T-helper 2 cell (primary cell): ENCODE measurements at regions not wholly inside any gene's neighbourhood (a gene's known extent, or its start where the extent isn't known, plus 50 kb on each side); places are given as distances from the start of the nearest gene placed in this dataset.
A peak's percentile ranks its signal among the peaks of the same experiment; 100 is the strongest.

Experiments
- DNase-seq, 5 experiments: peaks; one replicate each; pipeline versions ENCODE4 v3.0.0 to v3.0.0-alpha.2; 2012 to 2022

DNA sequence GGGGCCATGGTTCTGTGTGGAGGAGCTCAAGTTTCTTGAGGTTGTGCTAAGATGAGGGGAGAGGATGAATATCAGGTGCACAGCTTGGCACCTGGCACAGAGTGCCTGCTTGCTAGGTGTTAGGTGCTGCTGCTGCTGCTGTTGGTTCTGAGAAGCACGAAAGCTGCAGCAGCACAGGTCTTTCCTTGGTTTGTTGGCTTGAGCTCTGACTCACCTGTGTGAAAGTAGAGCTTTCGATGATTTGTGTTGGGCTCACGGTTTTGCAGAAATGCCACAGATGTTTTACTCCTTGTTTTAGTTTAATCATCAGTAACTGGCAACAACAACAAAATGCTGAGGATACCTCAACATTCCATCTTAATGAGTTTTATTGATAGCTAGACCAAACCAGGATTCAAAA, 221.6 kb downstream of the BRINP2 start:
- no peak for DNase-seq

DNA sequence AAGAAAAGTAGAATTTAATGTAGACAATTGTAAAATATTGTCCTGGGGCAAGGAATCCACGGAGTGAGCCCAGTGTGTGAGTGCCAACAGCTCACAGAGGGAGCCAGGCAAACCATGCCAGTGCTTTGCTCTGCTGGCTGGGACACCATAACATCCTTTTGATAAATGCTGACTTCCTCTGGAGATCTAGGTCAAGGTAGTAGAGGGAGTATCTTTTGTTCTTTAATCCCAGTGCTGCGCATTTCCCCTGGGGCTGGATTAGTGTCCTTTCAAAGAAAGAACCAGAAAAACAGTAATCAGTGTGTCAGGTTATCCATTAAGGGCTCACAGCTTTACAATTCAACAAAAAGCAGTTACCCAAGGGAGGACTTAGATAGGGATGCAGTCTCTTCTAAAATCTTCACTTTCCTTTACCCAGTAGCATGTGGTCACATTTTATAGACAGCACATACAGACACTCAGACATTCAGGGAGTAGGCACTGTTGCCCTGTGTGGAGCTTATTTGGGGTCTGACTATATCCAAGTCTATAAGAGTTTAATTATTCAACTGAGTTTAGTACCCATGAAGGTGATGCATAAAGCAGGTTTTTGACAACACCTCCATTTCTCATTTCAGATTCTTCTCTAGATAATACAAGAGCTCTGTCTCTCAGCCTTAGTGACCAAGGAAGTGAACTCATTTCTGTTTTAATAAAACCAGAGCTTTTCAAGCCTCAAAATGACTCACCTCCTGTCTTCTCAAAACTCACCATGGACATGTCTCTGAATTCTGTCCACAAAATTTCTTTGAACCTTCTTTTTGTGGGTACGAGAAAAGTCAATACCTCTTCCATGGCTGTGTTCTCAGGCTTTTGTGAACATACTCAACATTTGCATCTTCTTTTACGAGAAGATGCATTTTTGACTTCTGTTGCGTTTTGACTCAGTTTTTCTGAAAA, 215.3 kb downstream of the BRINP2 start:
- DNase-seq, result no peak

DNA sequence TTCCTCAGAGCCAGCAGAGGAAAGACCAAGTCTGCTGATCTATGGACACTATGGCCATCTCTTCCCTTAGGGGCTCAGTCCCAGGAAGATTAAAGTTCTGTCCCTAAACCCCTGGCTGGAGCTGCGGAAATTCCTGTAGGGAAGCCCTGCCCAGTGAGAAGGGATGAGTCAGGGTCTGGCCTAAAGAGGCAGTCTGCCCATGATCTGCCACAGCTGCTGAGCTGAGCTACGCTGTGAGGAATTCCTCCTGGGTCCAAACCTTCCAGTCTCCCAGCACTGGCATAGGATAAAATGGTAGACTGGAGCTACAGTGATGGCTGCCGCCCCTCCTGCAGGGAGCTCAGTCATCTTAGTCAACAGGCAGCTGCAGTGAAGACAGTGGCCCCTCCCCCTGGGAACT, 213.7 kb downstream of the BRINP2 start:
- DNase-seq, result no peak

DNA sequence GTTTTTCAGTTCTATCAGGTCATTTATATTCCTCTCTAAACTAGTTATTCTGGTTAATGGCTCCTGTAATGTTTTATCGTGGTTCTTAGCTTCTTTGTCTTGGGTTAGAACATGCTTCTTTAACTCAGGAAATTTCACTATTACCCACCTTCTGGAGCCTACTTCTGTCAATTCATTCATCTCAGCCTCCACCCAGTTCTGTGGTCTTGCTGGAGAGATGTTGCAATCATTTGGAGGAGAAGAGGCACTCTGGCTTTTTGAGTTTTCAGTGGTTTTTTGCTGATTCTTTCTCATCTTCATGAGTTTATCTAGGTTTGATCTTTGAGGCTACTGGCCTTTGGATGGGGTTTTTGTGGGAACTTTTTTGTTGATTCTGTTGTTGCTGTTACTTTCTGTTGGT, 213.0 kb downstream of the BRINP2 start:
- peak in 1 of 5 experiments; percentile 30 for DNase-seq

DNA sequence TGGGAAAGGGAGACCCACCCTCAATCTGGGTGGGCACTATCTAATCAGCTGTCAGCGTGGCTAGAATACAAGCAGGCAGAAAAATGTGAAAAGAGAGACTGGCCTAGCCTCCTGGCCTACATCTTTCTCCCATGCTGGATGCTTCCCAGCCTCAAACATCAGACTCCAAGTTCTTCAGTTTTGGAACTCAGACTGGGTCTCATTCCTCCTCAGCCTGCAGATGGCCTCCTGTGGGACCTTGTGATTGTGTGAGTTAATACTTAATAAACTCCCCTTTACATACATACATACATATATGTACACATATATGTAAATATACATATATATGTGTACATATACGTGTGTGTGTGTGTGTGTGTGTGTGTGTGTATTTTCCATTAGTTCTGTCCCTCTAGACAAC, 207.1 kb downstream of the BRINP2 start:
- no peak for DNase-seq

DNA sequence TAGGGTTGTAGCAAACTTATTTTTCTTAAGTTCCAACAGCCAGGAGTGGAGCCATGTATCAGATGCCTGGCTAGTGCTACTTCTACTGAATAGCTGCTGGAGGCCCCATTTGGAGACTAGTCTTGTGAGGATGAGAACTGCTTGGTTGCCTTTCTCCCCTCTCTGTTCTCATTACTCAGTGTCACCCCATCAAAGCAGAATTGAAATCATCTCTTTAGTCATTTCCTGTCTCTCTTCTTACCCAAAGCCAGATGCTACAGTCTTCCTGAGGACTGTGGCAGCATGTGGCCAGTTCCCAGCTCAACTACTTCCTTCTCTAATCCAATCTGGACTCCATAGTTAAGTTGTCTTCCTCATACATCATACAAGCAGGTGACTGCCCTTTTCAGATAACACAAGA, 197.5 kb downstream of the BRINP2 start:
- DNase-seq, result no peak

DNA sequence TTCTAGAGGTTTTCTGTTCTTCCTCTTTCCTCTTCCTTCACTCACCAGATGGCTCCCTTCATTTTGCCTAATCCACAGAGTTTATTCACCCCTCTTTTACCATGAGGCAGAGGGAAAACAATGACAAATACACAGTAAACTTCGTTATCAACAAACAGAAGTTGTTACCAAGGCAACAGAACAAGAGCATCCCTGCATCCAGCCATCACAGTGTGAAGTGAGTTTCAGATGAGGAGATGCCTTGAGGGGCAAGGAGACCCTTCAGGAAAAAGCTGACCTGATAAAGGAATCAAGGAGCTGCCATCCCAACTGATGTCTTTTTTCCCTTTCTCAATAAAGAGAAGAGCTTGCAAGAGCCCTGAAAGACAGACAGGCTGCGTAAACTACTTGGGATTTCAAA, 195.3 kb downstream of the BRINP2 start:
- DNase-seq, result no peak

DNA sequence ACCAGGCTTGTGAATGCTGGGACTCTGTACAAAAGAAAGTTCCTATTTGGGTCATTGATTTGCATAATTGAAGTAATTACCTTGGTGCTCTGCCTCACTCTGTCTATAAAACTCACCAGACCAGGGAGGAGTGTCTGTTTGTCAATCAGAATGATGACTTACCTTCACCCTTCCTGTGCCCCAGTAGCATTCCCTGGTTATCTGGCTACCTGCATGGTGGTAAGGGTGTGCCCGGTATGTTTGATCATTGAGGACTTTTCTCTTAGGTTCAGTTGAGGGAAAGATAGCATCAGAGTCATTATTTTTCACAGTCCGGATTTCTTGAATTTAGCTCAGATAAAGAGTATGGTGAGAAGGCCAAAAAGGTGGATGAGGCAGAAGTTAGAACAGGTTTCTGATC, 190.0 kb downstream of the BRINP2 start:
- no peak for DNase-seq

DNA sequence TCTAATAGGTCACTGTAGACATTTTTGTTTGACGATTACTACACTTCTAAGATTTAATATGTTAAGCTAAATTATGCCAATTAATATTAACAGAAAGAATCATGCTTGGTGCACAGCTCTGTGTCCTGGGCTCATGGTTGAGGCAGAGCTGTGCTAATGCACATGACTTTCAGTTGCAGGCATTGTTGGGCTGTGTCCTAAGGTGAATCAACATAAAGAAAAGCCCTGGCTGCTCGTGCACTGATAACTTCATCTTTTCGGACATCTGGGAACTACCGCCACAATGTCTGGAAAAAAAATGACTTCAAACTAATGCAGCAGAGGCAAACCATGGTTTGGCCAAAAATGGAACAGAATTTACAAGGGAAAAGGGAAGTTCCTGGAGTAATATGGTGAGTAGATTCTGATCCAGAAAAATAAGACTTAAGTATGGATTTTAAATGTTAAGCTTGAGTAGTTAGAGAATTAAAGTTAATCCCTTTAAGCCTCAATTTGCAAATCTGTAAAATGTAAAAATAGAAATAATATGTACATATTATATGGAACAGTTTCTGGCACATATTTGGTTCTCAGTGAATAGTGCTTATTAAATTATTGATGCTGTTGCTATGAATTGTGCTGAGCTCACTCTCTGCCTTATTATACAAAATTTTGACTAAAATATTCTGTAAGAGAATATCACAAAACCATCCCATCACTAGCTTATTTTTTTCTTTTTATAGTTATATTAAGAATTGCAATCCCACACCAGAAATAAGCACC, 186.1 kb downstream of the BRINP2 start:
- DNase-seq, result no peak

DNA sequence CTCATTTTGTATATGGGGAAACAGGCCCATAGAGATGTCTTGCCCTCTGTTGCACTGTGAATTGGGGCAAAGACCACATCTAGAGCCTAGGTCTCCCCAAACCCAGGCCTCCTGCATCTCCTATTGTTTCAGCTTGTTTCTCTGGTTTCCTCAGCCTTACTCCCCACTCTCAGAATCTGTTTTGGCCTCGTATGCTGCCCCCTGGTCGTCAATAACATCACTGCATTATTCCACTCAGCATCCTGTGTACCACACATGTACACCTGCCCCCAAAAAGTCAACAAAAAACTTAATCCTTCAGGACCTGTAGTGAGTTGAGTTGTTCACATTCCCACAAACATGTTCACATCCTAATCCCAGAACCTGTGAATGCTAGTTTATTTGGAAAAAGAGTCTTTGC, 184.8 kb downstream of the BRINP2 start:
- peak in 1 of 5 experiments; percentile 3 for DNase-seq

DNA sequence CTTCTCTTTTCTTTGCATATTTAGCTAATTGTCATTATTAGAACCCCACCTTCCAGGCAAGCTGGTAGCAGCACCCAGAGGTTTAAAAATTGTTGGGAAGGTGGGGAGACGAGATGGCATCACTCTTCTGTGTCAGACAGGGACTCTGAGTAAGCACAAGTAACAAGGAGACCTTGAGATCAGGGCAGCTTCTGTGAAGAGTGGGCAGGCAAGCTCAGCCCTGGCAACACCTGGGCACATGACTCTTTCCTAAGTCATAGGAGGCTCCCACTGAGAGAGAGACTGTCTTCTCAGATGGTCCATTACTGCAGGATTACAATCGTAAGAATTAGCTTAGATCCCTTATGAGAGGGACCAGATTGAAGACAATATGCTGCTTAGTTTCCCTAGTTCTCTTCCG, 183.5 kb downstream of the BRINP2 start:
- DNase-seq, result no peak

DNA sequence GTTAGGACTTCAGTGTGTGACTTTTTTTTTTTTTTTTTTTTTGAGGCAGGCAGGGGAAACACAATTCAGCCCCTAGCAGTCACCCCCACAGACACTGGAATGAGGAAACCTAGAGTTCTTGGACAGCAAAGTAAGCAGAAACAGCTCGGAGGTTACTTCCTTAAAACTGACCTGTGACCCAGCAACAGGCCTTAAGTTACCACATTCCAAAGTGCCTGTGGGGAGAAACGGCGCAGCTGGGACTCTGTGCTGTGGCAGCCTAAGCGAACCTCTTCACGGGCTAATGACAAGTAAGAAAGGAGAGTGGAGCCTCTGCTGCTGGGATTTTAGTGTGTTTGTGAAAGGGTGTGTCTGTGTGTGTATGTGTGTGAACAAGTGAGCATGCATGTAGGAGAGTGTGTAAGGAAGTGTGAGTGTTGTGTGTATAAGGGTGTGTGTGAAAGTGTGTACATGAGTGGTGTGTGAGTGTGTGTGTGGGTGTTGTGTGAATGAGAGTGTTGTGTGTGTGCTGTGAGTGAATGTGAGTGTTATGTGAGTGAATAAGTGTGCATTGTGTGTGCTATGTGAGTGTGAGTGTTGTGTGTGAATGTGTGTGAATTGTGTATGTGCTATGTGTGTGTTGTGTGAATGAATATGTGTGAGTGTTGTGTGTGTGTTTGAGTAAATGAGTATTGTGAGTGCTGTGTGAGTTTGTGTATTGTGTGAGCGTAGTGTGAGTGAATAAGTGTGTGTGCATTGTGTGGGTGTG, 180.8 kb downstream of the BRINP2 start:
- no peak for DNase-seq

DNA sequence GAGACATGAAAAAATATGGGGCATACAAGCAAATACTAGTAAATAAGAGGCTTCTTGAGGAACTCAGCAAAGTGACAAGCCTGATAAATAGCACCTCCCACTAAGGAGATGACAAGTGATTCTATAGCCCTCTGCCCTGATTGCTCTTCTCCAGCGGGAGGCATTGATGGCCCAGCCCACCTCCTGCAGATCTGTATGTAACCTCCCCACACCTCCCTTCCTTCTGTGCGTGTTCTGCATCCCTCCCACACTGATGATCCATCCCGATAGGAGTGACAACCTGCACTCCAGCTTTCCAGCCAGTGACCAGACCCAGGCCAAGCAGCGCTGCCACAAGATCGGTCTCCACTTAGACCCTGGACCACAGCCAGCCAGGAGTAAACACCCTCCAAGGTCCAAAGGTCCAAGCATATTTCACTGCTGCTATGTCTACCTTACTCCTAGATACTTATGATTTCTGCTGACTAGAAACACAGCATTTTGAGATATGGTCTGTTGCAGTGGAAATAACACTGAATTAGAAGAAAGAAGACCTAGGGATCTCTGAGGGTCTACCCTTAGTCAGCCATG, 176.1 kb downstream of the BRINP2 start:
- DNase-seq, result no peak

DNA sequence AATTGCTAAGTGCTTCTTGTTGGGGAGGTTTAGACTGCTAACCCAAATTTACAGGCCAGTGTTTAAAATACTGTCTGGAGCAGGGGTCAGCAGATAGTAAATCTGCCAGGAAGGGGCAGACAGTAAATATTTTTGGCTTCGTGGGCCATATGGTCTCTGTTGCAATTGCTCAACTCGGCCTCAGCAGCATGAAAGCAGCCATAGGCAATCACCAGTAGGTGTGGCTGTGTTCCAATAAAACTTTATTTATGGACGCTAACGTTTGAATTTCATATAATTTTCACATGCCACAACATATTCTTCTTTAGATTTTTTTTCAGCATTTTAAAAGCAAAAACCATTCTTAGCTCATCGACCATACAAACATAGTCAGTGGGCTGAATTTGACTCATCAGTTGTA, 172.7 kb downstream of the BRINP2 start:
- no peak for DNase-seq

DNA sequence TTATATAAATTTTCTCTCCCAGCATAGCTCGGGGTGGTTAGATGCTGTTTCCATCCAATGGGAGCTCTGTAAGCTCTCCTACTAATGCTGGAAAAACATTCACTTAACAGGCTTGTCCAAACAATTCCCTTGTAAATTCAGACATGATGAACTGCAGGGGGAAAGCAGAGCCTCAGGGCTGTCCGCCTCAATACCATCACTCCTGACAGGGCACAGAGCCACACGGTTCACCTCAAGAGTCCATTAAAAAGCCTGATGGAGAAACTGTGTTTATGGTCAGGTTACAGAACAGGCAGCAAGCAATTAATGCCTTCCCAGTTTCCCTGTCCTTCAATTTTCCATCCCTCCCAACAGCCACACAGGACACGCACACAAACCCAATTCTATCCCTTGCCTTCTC, 171.0 kb downstream of the BRINP2 start:
- DNase-seq, result no peak

DNA sequence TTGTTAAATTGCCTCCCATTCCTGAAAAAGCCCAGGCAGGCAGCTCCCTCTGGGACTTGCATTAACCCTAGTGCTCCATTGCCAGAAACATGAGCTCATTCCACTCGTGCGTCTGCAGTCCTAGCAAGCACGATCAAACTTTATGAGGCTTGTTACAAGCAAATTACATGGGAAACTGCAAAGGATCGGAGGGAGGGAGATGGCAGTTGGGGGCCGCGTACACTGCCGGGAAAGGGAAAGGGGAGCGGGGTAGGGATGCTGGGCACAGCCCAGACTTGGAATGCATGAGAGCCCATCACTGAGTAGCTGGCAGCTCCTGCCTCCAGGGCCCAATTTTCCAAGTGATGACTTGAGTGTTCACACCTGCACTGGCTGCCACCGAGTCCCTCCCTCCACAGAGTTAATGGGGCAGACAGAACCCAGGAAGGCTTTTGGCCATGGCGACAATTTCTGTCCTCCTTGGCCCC, 169.9 kb downstream of the BRINP2 start:
- no peak for DNase-seq

DNA sequence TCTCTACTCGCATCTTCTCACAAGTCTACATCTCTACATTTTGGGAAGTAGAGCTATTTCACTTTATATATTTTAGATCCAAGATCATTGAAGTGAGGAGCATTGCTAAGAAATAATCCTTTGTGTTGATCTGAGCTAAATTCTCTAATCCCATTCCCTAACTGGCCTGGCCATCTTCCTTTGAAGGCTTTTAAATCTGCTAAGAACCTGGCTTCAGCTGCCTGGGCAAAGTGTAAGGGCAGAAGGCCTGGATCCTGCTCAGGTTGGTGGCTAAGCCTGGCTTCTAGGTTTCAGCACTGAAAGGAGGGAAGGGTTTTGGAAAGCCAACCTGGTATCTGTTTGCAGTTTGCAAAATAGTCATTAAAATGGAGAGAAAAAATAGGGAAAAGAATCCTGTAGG, 167.6 kb downstream of the BRINP2 start:
- no peak for DNase-seq

DNA sequence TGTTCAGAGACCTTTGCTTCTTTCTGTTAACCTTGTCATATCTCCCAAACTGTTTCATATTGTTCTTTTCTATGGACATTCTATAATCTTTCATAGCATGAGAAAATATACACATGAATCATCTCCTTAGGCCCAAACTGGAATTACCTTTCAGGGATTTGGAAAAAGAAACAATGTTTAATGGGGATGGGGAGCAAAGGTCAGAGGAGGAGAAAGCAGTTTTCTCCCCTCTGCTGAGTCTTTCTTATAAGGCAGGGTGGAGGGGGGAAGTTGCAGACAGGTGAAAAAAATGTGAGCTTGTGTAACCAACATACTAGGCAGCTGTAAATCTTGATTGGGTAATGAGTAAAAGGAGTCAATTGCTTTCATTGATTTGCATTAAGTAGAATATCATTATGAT, 164.1 kb downstream of the BRINP2 start:
- no peak for DNase-seq

DNA sequence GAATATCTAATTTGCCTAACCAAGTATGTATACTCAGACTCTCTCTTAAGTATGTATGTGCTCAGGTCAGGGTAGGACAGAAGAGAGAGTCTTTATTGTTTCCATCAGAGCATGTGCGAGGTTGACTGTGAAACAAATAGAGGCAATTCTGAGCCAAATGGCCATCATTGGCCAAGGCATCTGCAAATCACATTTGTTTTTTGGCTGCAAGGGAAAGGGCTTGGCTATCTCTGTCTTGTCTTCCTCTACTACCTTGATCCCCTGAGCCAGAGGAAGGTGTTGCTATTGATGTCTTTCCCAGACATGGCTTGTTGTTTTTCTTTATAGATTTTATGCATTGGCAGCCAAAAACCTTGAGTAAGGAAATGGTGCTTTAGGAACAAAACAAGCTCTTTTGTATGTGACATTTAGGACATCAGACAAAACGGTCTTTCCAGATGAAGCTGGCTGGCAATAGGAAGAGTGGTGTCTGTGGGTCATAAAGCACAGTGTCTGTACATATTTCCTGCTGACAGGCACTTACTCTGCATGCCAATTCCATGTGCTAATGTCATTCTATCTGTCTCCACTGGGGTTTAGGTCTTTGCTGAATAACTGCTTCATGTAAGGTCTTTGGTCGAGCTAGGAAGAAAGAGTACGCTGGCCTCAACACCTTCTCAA, 163.3 kb downstream of the BRINP2 start:
- DNase-seq, result no peak
